Osteocyte (in vitro differentiated cells): ENCODE measurements at regions not wholly inside any gene's neighbourhood (a gene's known extent, or its start where the extent isn't known, plus 50 kb on each side); places are given as distances from the start of the nearest gene placed in this dataset.
A peak's percentile ranks its signal among the peaks of the same experiment; 100 is the strongest.

Experiments
- DNase-seq: peaks from one replicate; pipeline ENCODE4 v3.0.0; 2021; ENCODE audit warnings: mixed read lengths; ENCODE audit not compliant: unreplicated experiment; ENCODE audit errors: extremely low spot score
- H3K27ac Mint-ChIP-seq: one replicate; pipeline ENCODE4 v1.8.0; 2021; ENCODE audit warnings: mild to moderate bottlenecking, mixed read lengths; ENCODE audit not compliant: unreplicated experiment
- H3K27me3 Mint-ChIP-seq: one replicate; pipeline ENCODE4 v1.8.0; 2021; ENCODE audit warnings: mixed read lengths; ENCODE audit not compliant: unreplicated experiment
- H3K36me3 Mint-ChIP-seq: one replicate; pipeline ENCODE4 v1.8.0; 2021; ENCODE audit warnings: mixed read lengths; ENCODE audit not compliant: unreplicated experiment
- H3K4me1 Mint-ChIP-seq: one replicate; pipeline ENCODE4 v1.8.0; 2021; ENCODE audit warnings: mixed read lengths; ENCODE audit not compliant: unreplicated experiment
- H3K4me3 Mint-ChIP-seq: one replicate; pipeline ENCODE4 v1.8.0; 2021; ENCODE audit warnings: mild to moderate bottlenecking, moderate library complexity, mixed read lengths; ENCODE audit not compliant: unreplicated experiment
- H3K9me3 Mint-ChIP-seq: one replicate; pipeline ENCODE4 v1.8.0; 2021; ENCODE audit warnings: mixed read lengths; ENCODE audit not compliant: unreplicated experiment
- TF ChIP-seq, protein P1 (sequence below): fragments of 200-600 bp; sonication (generic); IDR thresholded peaks from 2 replicates; pipeline ENCODE4 v1.5.0; 2021; ENCODE audit warnings: antibody characterized with exemption, mild to moderate bottlenecking, moderate library complexity

DNA sequence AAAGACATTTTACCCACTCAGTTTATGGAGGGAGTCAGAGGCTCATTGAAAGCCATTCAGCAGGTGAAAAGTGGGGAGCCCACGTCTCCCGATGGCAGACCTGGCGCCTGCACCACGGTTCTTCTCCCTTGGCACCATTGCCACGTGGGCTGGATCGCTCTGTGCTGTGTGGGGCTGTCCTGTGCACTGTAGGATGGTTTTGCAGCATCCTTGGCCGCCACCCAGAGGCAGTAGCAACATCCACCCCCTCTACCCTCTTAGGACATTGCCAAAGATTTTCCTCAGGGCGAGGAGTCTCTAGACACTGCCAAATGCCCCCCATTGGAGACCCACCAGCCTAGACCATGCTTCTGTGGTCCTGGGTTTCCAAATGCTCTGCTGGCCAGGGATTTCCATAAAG lies 60.2 kb downstream of the SYNE3 start:
- no peak for DNase-seq
- H3K27me3 Mint-ChIP-seq, result no peaks in the 10 kb centered on the region
- peaks cover 53% of the 10 kb centered on the region for H3K36me3 Mint-ChIP-seq
- H3K9me3 Mint-ChIP-seq, result no peaks in the 10 kb centered on the region
- no peak overlapping the region for H3K4me3 Mint-ChIP-seq
- peak overlapping the region; percentile 7 for H3K27ac Mint-ChIP-seq
- TF ChIP-seq, protein P1, sequence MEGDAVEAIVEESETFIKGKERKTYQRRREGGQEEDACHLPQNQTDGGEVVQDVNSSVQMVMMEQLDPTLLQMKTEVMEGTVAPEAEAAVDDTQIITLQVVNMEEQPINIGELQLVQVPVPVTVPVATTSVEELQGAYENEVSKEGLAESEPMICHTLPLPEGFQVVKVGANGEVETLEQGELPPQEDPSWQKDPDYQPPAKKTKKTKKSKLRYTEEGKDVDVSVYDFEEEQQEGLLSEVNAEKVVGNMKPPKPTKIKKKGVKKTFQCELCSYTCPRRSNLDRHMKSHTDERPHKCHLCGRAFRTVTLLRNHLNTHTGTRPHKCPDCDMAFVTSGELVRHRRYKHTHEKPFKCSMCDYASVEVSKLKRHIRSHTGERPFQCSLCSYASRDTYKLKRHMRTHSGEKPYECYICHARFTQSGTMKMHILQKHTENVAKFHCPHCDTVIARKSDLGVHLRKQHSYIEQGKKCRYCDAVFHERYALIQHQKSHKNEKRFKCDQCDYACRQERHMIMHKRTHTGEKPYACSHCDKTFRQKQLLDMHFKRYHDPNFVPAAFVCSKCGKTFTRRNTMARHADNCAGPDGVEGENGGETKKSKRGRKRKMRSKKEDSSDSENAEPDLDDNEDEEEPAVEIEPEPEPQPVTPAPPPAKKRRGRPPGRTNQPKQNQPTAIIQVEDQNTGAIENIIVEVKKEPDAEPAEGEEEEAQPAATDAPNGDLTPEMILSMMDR, result no peak
- peaks cover 29% of the 10 kb centered on the region for H3K4me1 Mint-ChIP-seq

DNA sequence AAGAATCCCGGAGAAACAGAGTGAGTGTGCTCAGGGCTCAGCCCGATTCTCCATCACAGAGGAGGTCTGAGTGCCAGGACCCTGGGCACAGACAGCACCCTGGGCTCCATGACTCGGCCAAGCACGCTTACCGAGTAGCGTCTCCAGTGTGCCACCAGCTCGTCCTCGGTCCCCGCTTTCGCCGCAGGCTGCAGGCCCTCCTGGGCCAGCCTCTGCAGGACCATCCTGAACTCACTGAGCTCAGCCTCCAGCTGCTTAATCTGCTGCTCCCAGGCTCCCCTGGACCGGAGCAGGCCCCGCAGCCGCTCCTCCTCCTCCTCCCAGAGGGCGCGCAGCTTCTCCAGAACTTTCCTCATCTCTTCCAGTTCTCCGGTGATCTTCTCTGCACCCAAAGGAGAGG lies 61.2 kb downstream of the SYNE3 start:
- Mint-ChIP-seq H3K27ac (no peak overlapping the region), H3K27me3 (no peaks in the 10 kb centered on the region), H3K9me3 (no peaks in the 10 kb centered on the region), H3K4me1 (peaks cover 26% of the 10 kb centered on the region), H3K4me3 (no peak overlapping the region), H3K36me3 (peaks cover 55% of the 10 kb centered on the region)
- DNase-seq, result no peak
- TF ChIP-seq, protein P1, result no peak

DNA sequence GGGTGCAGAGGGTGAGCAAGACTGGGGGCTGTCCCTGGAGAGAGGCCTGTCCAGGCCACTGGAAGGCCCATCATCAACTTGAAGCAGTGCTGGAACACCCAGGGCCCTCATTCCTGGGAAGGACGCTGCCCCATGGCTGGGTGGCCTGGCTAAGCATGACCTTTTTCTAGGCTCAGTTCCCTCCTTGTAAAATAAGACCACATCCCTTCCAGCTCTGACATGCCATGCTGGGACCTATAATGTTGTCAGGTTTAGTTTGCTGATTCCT lies 62.8 kb downstream of the SYNE3 start:
- TF ChIP-seq, protein P1, result no peak
- no peaks in the 10 kb centered on the region for H3K27me3 Mint-ChIP-seq
- H3K27ac Mint-ChIP-seq, result no peak overlapping the region
- H3K9me3 Mint-ChIP-seq, result no peaks in the 10 kb centered on the region
- H3K36me3 Mint-ChIP-seq, result peaks cover 60% of the 10 kb centered on the region
- no peak for DNase-seq
- peaks cover 18% of the 10 kb centered on the region for H3K4me1 Mint-ChIP-seq
- H3K4me3 Mint-ChIP-seq, result no peak overlapping the region

DNA sequence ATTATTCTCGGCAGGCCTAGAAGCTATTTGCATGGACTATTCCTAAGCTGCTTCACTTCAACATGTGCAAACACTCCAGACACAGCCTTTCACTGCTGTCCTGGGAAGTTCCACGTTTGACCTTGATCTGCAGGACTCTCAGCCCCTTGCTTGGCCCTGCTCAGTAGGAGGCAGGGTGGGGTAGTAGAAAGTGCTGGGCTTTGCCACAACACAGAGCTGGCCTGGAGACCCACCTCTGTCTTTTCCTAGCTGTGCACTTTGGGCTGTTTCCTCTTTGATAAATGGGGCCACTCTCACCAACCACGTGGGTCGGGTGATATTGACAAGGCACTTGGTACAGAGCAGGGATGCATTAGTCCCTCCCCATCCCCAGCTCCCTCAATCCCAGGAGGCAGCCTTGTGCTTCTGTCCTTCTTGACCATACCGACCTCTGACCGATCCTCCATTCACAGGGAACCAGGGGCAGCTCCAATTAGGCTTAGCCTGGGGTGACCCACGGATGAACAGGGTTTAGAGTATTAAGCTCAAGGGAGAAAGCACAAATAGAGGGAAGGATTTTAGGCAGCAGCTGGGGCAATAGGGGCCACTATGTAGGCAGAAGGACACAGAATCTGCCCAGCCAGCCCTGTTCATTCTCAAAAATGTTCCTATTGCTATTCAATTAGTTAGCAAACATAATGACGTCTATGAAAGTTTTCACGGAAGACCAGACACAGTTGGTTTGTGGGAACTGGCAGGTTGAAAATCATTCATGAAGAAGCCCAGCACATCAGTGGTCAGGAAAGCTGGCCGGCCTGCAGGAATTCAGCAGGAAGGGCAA lies 63.3 kb downstream of the SYNE3 start:
- TF ChIP-seq, protein P1, result no peak
- H3K27ac Mint-ChIP-seq, result no peak overlapping the region
- no peaks in the 10 kb centered on the region for H3K27me3 Mint-ChIP-seq
- H3K4me1 Mint-ChIP-seq, result peaks cover 15% of the 10 kb centered on the region
- DNase-seq, result no peak
- peaks cover 58% of the 10 kb centered on the region for H3K36me3 Mint-ChIP-seq
- H3K9me3 Mint-ChIP-seq, result no peaks in the 10 kb centered on the region
- no peak overlapping the region for H3K4me3 Mint-ChIP-seq

DNA sequence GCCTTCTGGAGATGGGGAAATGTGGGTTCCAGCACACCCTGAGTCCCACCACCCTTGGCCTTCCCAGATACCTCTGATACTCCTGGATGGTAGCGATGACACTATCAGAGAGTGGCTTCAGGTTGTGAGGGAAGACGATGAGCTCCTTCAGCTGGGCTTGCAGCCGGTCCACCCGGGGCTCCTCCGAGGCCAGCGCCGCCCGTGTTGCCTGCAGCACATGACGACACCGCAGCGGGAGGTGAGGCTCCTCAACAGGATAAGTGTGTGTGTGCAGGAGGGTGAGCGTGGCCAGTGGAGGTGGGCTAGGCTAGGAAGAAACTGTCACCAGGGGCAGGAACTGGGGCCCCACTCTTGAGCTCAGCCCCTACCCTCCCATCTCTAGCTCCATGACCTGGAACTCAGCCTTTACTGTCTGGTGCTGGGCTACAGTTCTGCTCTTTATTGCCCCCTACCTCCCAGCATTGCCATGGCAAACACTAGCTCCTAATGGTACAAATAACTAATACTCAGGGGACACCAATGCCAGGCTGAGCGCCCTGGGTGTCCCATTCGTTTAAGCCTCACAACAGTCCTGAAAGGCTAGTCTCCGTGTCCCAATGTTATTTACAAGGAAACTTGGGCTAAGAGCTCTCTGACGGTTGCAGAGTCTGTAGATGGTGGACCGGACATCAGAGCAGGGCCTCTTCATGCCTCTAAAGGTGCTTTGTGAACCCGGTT lies 64.1 kb downstream of the SYNE3 start:
- H3K27ac Mint-ChIP-seq, result no peak overlapping the region
- H3K36me3 Mint-ChIP-seq, result peaks cover 62% of the 10 kb centered on the region
- TF ChIP-seq, protein P1, result peak; percentile 52
- no peaks in the 10 kb centered on the region for H3K27me3 Mint-ChIP-seq
- no peak for DNase-seq
- H3K9me3 Mint-ChIP-seq, result no peaks in the 10 kb centered on the region
- H3K4me1 Mint-ChIP-seq, result peaks cover 15% of the 10 kb centered on the region
- H3K4me3 Mint-ChIP-seq, result no peak overlapping the region
